GM19395 (cell line): ENCODE measurements at regions not wholly inside any gene's neighbourhood (a gene's known extent, or its start where the extent isn't known, plus 50 kb on each side); places are given as distances from the start of the nearest gene placed in this dataset.
"Not testable (repeated sequence)": the region's sequence is repeated elsewhere in the genome, so short reads cannot be mapped to it uniquely, and the experiment has no call there.

ENCODE experiments used
- ATAC-seq: cut with Tn5 transposase; IDR thresholded peaks from one replicate; pipeline ENCODE4 v1.9.1; 2021; ENCODE audit warnings: mild to moderate bottlenecking, moderate library complexity; ENCODE audit not compliant: unreplicated experiment

DNA sequence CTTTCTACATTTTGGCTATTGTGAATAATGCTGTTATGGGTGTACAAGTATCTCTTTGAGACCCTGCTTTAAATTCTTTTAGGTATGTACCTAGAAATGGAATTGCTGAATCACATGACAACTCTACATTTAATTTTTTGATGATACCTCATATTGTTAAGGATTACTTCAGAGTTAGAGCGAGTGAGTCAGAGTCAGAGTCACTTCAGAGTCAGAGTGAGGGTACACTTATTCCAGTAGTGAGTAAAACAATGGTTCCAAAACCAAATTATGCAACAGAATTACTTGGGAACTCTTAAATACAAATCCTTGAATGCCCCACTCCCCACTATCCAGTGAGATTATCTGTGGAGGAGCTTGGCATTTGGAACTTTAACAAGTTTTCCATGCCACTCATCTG, 50.3 kb upstream of the SNRK start:
- no peak for ATAC-seq

- ATAC-seq = no peak
Observed at GRCh38 chr3:43233062-43233461, 53.3 kb upstream of the SNRK start.

GRCh38 chr3:43231276-43232000, 54.9 kb upstream of the SNRK start:
- ATAC-seq = no peak

GRCh38 chr3:43229865-43230264, 56.5 kb upstream of the SNRK start:
- ATAC-seq = not testable (repeated sequence)

DNA sequence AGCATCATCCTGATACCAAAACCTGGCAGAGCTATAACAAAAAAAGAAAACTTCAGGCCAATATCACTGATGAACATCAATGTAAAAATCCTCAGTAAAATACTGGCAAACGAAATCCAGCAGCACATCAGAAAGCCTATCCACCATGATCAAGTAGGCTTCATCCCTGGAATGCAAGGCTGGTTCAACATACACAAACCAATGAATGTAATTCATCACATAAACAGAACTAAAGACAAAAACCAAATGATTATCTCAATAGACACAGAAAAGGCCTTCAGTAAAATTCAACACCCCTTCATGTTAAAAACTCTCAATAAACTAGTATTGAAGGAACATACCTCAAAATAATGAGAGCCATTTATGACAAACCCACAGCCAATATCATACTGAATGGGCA, 58.7 kb upstream of the SNRK start:
- not testable (repeated sequence) for ATAC-seq

DNA sequence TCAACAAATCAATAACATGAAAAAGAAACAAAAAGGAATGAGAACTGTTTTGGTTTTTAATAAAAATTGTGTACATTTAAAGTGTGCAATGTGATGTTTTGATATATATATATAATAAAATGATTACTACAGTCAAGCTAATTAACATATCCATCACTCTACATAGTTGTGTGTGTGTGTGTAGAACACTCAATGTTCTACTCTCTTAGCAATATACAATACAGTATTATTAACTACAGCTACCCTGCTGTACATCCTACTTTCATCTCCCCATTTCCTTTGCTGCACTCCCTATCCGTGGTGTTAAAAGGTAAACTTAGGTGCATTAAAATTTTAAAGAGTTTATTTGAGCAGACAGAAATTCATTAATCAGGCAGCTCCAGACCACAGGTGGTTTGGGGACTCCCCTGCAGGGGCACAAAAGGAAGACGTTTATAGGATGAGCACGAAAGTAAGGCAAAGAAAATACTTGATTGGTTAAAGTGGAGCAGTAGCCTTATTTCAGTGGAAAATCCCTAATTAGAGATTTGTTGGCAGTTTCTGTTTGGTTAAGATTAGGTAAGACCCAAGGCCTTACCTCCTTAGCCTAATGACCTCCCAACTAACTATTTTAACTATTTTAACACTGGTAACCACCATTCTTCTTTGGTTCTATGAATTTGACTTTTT, 61.8 kb upstream of the SNRK start:
- no peak for ATAC-seq

DNA sequence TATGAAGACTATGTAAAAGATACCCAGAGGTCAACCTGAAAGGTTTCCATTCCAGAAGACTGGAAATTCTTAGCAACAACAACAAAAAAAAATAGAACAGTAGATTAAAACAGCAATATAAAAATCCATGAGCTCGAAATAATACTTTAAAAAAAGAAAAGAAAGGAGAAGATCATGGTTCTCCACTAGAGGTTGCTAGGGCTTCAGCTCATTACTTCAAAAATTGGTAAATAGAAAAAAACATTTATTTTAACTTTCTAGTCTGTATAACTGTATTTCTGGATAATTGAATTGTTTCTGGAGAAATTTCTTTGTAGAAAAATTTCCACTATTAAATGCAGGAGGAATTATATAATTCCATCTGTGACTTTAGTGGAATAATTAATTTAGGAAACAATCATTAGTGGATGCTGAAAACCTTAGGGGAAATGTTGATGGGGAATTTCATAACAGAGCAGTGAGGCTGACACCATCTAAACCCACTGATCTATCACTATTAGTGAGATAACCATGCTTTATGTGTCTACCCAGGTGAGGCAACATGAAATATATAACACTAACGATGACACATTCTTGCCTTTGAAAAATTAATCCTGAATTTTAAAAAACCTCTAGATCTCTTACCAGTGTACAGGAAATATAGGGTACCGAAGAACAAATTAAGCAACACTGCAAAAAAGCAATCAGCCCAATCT, 62.5 kb upstream of the SNRK start:
- ATAC-seq = no peak

- no peak for ATAC-seq
Observed at GRCh38 chr3:43222590-43222989, 63.8 kb upstream of the SNRK start.

DNA sequence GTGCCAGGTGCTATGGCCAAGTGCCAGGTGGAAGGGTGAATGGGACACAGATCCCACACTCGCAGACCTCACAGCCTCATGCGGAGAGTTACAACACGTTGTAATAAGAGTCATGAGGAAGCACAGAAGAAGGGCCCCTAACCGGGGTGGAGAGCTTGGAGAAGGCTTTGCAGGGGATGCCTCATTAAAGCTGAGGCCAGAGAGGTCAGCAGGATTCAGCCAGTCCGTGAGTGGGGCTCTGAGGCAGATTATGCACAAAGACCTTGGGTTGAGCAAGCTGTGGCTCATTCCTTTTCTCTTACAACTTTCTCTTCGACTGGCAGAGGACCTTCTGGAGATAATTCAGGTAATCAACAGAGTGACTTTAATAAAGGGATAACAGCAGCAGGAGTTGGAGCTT, 65.3 kb upstream of the SNRK start:
- ATAC-seq = no peak

DNA sequence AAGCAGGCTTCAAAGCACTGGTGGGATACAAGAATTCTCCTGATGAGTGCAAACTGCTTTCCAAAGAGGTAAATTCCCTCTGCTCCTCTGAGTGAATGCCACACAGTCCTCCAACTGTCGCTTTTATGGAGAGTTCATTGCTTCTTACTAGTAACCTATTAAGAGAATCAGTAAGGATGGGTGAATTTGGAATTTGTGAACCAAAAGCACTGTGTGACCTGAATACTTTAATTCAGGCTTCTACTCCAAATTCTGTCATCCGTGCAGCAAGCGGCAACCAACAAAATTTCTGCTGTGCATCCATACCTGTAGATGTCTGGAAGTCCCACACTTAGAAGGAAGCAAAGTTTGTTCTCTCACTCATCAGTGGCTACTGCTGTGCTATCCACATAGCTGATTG, 66.7 kb upstream of the SNRK start:
- ATAC-seq = no peak

DNA sequence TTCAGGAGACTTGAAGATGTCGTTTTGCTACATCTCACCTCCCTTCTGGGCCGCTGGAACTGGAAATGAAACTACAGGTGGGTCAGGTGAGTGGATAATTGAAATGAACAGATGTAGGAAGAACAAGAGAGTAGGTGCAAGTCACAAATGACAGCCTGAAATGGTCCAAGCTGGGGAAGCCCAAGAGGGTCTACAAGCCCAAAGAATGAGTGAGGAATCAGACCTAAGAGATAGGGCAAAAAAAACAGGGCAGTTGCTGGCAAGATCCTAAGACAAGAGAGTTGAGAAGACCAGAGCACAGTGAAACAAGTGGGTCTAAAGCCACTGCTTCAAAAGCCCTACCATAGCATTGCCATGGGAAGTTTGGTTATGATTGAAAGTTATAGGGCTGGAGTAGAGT, 67.4 kb upstream of the SNRK start:
- no peak for ATAC-seq

DNA sequence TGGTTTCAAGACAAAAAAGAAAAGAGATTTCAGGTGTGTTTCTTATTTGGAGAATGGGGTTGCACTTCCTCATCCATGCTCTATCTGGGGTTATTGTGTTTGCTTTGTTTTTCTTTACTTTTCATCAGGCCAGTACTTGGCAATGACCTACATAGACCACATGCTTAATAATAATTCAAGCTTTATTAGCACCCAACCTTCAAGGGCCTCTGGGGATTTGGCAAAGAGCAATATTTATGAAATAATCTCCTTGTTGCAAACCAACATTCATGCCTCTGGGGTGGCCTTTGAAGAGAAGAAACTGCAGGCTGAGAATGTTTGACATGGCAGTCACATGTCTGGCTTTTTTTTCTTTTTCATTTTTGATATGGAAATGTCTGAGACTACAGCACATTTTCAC, 68.2 kb upstream of the SNRK start:
- ATAC-seq = no peak

DNA sequence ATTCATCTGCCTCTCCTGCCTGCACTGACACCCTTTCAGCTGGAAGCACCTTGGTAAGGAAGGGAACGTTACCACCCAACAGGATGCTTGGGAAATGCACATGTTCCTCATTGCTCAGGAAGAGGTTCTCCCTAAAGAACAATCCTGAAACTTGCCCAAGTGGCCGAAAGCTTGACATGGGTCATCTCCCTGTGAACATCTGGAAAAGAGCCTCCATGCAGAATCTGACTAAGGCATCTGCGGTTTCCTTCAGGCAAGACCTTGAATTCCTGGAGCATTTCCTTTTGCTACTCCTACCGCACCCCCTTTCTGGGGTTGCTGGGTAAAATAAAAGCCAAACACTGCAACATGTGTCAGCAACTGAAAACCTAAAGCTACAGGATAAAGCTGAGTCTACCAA, 68.7 kb upstream of the SNRK start:
- no peak for ATAC-seq

DNA sequence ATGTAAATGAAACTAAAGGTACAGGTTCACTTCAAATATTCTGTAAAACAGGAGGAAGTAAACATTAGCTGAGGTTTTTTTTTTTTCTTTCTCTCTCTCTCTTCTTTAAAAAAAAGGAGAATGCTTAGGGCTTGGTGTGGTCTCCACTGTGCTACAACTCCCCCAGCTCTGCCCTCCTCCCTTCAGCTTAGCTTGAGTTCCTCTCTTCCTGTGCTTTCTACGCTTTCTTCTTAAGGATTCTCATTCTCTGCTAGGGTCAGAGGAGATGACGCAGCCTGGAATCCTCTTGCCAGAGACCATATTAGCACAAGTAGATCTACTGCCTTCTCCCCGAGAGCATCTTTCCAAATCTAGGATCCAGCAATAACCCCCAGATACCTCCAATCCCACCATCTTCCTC, 69.1 kb upstream of the SNRK start:
- no peak for ATAC-seq

DNA sequence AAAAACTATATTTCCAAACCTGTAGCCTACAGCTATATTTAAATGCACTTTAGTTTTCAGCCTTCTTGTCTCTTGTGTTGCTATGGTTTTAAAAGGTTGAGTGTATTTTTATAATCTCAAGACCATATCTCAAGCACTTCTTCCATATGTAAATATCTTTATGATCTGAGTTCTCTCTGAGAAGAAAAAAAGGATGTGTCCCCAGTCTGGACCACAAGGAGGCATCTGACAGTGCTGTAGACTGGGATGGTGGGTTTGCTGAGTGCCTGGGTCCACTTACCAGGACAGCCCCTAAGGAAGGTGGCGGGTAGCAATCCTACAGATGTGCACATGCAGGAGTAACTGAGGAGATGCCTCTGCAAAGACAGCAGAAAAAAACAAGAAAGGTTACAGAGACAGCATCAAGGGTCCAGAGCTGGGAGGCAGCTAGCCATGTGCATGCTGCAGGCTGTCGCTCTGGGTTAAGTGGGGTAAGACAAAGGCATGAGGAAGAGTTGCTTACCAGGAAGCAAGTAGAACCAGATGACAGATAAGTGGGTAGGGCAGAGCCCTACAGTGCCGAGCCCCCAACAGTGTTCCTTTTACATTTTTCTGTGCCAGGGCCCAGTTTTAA, 70.6 kb upstream of the SNRK start:
- ATAC-seq = no peak

GRCh38 chr3:43215138-43215537, 71.2 kb upstream of the SNRK start:
- no peak for ATAC-seq

- no peak for ATAC-seq
Observed at GRCh38 chr3:43214616-43215015, 71.7 kb upstream of the SNRK start.

DNA sequence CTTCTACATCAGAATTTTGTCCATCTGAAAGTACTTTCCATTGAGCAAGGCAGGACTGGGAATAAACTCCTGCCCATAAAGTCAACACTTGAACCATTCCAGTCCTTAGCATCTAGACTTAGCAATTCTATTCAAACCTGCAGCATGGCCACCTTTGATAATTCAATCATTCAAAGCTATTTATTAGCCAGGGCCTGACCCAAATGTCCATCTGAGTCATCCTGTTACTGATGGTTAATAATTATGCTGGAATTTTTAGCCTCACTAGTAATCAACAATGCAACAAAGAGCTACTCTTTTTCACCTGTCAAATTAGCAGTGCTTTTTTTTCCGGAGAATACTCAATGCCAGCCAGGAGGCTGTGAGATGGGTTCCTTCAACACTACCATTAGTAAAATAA, 72.7 kb upstream of the SNRK start:
- ATAC-seq = peak; percentile 51

- peak; percentile 56 for ATAC-seq
Observed at GRCh38 chr3:43212914-43213611, 73.3 kb upstream of the SNRK start.

- no peak for ATAC-seq
Observed at GRCh38 chr3:43211681-43212080, 74.7 kb upstream of the SNRK start.
